ENCODE measurements at regions not wholly inside any gene's neighbourhood (a gene's known extent, or its start where the extent isn't known, plus 50 kb on each side); places are given as distances from the start of the nearest gene placed in this dataset.

GRCh38 chr17:56739376-56739775 is 94.3 kb downstream of the C17orf67 start:
- DNase-seq = no peak

- peak in 1 of 3 experiments; percentile 15 for DNase-seq
Observed at GRCh38 chr17:56739776-56740175, 93.9 kb downstream of the C17orf67 start.

DNA sequence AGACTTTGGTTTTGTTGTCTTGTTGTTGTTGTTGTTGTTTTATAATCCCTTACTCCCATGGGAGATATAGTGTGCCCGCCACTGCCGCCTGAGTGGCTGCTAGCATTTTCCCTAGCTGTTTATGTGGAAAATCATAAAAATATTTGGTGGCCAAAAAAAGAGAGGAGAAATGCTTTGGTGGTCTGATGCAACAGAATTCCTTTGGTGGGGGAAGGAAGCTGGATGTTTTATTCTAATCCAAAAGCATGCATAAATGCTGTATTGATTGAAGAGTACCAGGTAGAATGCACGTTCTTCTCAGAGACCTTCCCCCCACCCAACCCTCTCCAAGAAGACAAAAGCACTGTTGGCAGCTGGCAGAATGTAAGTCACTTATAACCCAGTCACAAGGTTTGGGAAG is 93.2 kb downstream of the C17orf67 start:
- DNase-seq = no peak
